ENCODE measurements at regions not wholly inside any gene's neighbourhood (a gene's known extent, or its start where the extent isn't known, plus 50 kb on each side); places are given as distances from the start of the nearest gene placed in this dataset.

DNA sequence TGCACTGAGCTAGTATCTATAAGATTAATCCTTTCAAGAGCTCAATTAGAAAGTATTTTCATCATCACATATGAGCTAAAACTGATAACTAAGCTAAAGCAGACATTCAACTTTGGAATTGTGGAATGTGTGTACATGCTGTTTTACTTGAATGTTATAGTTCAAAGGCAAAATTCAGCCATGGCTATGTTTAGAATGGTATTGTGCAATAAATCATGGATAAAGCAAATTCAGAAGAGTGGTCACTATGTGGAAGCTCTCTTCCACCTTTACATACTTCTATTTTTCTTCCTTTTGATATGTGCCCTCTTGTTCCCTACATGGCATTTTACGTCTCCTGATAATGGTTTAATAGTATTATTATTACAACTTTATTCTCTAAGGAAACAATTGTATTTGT lies 1366.3 kb upstream of the LRRTM1 start:
- H3K9me3 ChIP-seq (replicated peaks; ENCODE audit: control insufficient read depth, insufficient read depth, low read length), result no peaks in the 10 kb centered on the region
- H3K27ac ChIP-seq (ENCODE audit: control insufficient read depth, insufficient read depth), result no peak overlapping the region
- intact Hi-C loops (cut with micrococcal nuclease; ENCODE audit: unreplicated experiment), result no loop called here
- CTCF ChIA-PET, result interaction anchor here (1.3 kb wide), 1 partner anchor 100 kb away, joined by 3 read pairs; no protein-coding TSS in a partner anchor
- FAIRE-seq, result no peak
- no peaks in the 10 kb centered on the region for H3K79me2 ChIP-seq (ENCODE audit: control insufficient read depth, insufficient read depth, low read length)
- no peak overlapping the region for H3K4me3 ChIP-seq
- H3K36me3 ChIP-seq (ENCODE audit: control insufficient read depth in 2 of 2, insufficient read depth in 2 of 2, low read length in 1 of 2), result no peaks in the 10 kb centered on the region
- no peaks in the 10 kb centered on the region for H3K27me3 ChIP-seq (replicated peaks in 1 of 2; ENCODE audit: control insufficient read depth in 2 of 2, insufficient read depth in 2 of 2, low read length in 1 of 2)
- H2AFZ ChIP-seq (ENCODE audit: control insufficient read depth, low read depth, low read length), result no peak overlapping the region
- SMC1A ChIA-PET (ENCODE audit: uncharacterized antibody, unreplicated experiment), result interaction anchor here (0.9 to 3.3 kb wide), 8 partner anchors 9 to 36 kb away, joined by 3 to 12 read pairs (median 4); no protein-coding TSS in a partner anchor
- H3K4me2 ChIP-seq (ENCODE audit: control insufficient read depth, insufficient read depth), result no peak overlapping the region
- RAD21 ChIA-PET (ENCODE audit: unreplicated experiment), result no interaction called here
- in situ Hi-C loops (cut with MboI), result no loop called here
- no peaks in the 10 kb centered on the region for H3K4me1 ChIP-seq (ENCODE audit: control insufficient read depth, insufficient read depth, low read length)
- H4K20me1 ChIP-seq (ENCODE audit: control insufficient read depth, insufficient read depth), result no peaks in the 10 kb centered on the region
- no peak overlapping the region for H3K9ac ChIP-seq (ENCODE audit: control insufficient read depth, insufficient read depth, low read length)
- 0% methylated on average over 1 of the region's 1 CpG for WGBS (ENCODE audit: insufficient coverage, insufficient replicate concordance, low lambda C conversion rate, missing lambda C conversion rate)
- BruUV-seq (replicated peaks), result no TSS peak
- POLR2A ChIA-PET, result interaction anchor here (0.6 kb wide), 1 partner anchor 141 kb away, joined by 3 read pairs; no protein-coding TSS in a partner anchor
- no peak for TF ChIP-seq SREBF1 (IDR thresholded peaks at IDR 0.05; ENCODE audit: low read length)
- TF ChIP-seq FOXM1 (IDR thresholded peaks at IDR 0.05; ENCODE audit: low read depth, low read length), result no peak
- TF ChIP-seq, protein P1, sequence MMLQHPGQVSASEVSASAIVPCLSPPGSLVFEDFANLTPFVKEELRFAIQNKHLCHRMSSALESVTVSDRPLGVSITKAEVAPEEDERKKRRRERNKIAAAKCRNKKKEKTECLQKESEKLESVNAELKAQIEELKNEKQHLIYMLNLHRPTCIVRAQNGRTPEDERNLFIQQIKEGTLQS (IDR thresholded peaks at IDR 0.05; ENCODE audit: borderline replicate concordance, extremely low read depth, low read depth, low read length), result no peak
- no peak for TF ChIP-seq ZNF207 (IDR thresholded peaks at IDR 0.05; ENCODE audit: borderline replicate concordance)
- no peak for TF ChIP-seq ZNF622 (IDR thresholded peaks at IDR 0.05)
- TF ChIP-seq SREBF2 (IDR thresholded peaks at IDR 0.05; ENCODE audit: low read length), result no peak
- TF ChIP-seq SMAD5 (IDR thresholded peaks at IDR 0.05; ENCODE audit: low read depth), result no peak
- TF ChIP-seq SMAD1 (IDR thresholded peaks at IDR 0.05; ENCODE audit: low read depth, partially characterized antibody), result no peak
- no peak for TF ChIP-seq STAT3 (IDR thresholded peaks at IDR 0.05; ENCODE audit: low read depth, low read length)
- TF ChIP-seq SIN3A (IDR thresholded peaks at IDR 0.05; ENCODE audit: low read depth, low read length), result no peak
- no peak for TF ChIP-seq NFIC (IDR thresholded peaks at IDR 0.05; ENCODE audit: low read depth, low read length)
- TF ChIP-seq KAT2A (conservative IDR thresholded peaks at IDR 0.05; ENCODE audit: control insufficient read depth, low read depth, low read length), result no peak
- TF ChIP-seq, protein P2, sequence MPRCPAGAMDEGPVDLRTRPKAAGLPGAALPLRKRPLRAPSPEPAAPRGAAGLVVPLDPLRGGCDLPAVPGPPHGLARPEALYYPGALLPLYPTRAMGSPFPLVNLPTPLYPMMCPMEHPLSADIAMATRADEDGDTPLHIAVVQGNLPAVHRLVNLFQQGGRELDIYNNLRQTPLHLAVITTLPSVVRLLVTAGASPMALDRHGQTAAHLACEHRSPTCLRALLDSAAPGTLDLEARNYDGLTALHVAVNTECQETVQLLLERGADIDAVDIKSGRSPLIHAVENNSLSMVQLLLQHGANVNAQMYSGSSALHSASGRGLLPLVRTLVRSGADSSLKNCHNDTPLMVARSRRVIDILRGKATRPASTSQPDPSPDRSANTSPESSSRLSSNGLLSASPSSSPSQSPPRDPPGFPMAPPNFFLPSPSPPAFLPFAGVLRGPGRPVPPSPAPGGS (IDR thresholded peaks at IDR 0.05; ENCODE audit: borderline replicate concordance, insufficient read depth, low read depth, low read length, poor library complexity, severe bottlenecking), result no peak
- TF ChIP-seq POLR2A (IDR thresholded peaks at IDR 0.05; ENCODE audit: low read depth, low read length), result no peak
- no peak for TF ChIP-seq RCOR1 (conservative IDR thresholded peaks at IDR 0.05; ENCODE audit: low read depth, low read length)
- no peak for TF ChIP-seq ZNF384 (IDR thresholded peaks at IDR 0.05; ENCODE audit: borderline replicate concordance, low read depth, low read length)
- TF ChIP-seq, protein P3, sequence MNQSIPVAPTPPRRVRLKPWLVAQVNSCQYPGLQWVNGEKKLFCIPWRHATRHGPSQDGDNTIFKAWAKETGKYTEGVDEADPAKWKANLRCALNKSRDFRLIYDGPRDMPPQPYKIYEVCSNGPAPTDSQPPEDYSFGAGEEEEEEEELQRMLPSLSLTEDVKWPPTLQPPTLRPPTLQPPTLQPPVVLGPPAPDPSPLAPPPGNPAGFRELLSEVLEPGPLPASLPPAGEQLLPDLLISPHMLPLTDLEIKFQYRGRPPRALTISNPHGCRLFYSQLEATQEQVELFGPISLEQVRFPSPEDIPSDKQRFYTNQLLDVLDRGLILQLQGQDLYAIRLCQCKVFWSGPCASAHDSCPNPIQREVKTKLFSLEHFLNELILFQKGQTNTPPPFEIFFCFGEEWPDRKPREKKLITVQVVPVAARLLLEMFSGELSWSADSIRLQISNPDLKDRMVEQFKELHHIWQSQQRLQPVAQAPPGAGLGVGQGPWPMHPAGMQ (IDR thresholded peaks at IDR 0.05; ENCODE audit: borderline replicate concordance), result no peak
- TF ChIP-seq NFYA (IDR thresholded peaks at IDR 0.05; ENCODE audit: borderline replicate concordance, low read depth, low read length), result no peak
- no peak for TF ChIP-seq BMI1 (IDR thresholded peaks at IDR 0.05; ENCODE audit: borderline replicate concordance)
- no peak for TF ChIP-seq PAX8 (IDR thresholded peaks at IDR 0.05)
- no peak for DNase-seq (ENCODE audit: low read depth, low spot score)
- no peak for ATAC-seq
